ENCODE measurements at regions not wholly inside any gene's neighbourhood (a gene's known extent, or its start where the extent isn't known, plus 50 kb on each side); places are given as distances from the start of the nearest gene placed in this dataset.

DNA sequence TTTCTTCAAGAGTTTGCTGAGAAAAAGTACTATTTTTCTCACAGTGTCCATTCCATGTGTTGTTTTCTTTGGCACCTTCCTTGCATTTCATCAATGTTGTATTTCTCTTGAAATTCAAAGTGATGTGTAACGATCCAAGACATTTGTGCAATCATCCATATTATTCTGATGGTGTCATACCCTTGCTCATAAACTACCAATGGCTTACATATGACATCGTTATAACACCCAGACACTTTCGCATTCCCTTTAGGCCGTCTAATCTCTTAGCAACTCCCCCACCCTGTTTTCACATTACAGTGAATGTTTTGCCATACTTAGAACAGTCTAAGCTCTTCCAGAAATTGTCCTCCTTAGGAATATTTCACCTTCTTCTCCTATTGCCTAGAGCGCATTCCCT, 1779.0 kb downstream of the PCDH7 start:
- ATAC-seq: no peak
- Histone ChIP-seq H3K4me1 (ENCODE audit: insufficient read depth, low read length) (no peaks in the 10 kb centered on the region), H3F3A (ENCODE audit: low read length, unreplicated experiment) (no peaks in the 10 kb centered on the region), H3K79me2 (ENCODE audit: low read length) (no peaks in the 10 kb centered on the region), H4K20me1 (ENCODE audit: low read length) (no peaks in the 10 kb centered on the region), H3K9me3 (ENCODE audit: low read length) (no peaks in the 10 kb centered on the region), H3K9me2 (replicated peaks; ENCODE audit: low read length) (no peaks in the 10 kb centered on the region), H3K4me3 (ENCODE audit: low read length) (no peak overlapping the region), H3K9ac (ENCODE audit: low read length) (no peak overlapping the region), H3K27ac (ENCODE audit: low read length) (no peak overlapping the region), H3K4me2 (ENCODE audit: low read length) (no peak overlapping the region), H2AFZ (ENCODE audit: low read length) (no peak overlapping the region), H3K27me3 (ENCODE audit: low read length) (no peaks in the 10 kb centered on the region), H3K36me3 (ENCODE audit: low read depth, low read length) (no peaks in the 10 kb centered on the region)
- intact Hi-C loops (cut with micrococcal nuclease): no loop called here
- no TSS peak for BruUV-seq (replicated peaks)
- ChIA-PET POLR2A (ENCODE audit: unreplicated experiment) (no interaction called here), CTCF (no interaction called here)
- TF ChIP-seq EZH2 (IDR thresholded peaks at IDR 0.05; ENCODE audit: low read length, unreplicated experiment) (no peak), EZH2phosphoT487 (IDR thresholded peaks at IDR 0.05; ENCODE audit: borderline replicate concordance, low read length) (no peak)
- TF ChIP-seq, protein P1, sequence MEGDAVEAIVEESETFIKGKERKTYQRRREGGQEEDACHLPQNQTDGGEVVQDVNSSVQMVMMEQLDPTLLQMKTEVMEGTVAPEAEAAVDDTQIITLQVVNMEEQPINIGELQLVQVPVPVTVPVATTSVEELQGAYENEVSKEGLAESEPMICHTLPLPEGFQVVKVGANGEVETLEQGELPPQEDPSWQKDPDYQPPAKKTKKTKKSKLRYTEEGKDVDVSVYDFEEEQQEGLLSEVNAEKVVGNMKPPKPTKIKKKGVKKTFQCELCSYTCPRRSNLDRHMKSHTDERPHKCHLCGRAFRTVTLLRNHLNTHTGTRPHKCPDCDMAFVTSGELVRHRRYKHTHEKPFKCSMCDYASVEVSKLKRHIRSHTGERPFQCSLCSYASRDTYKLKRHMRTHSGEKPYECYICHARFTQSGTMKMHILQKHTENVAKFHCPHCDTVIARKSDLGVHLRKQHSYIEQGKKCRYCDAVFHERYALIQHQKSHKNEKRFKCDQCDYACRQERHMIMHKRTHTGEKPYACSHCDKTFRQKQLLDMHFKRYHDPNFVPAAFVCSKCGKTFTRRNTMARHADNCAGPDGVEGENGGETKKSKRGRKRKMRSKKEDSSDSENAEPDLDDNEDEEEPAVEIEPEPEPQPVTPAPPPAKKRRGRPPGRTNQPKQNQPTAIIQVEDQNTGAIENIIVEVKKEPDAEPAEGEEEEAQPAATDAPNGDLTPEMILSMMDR (conservative IDR thresholded peaks at IDR 0.05; ENCODE audit: low read depth, low read length): no peak
- no peak for DNase-seq

DNA sequence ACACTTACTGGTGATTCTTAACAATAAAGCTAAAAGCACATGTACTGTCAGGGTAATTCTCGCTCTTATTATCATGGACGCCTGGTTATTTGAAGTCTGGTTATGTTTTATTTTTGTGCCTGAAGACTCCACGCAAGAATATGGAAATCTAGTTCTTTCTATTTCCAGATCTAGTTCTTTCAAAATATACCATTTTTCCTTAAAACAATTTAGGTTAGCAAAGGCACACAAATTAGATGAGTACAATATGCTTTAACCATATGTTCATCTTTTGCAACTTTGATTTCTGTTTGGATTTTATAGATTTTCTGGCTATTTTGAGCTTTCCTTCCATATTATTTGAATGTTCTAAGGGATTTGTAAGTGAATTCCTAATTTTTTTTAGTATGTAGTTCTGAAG, 1783.1 kb downstream of the PCDH7 start:
- no peak overlapping the region for H3K9ac ChIP-seq (ENCODE audit: low read length)
- ChIA-PET CTCF (no interaction called here), POLR2A (ENCODE audit: unreplicated experiment) (no interaction called here)
- H3K9me3 ChIP-seq (ENCODE audit: low read length): no peaks in the 10 kb centered on the region
- H3F3A ChIP-seq (ENCODE audit: low read length, unreplicated experiment): no peaks in the 10 kb centered on the region
- H3K27me3 ChIP-seq (ENCODE audit: low read length): no peaks in the 10 kb centered on the region
- no peaks in the 10 kb centered on the region for H3K4me1 ChIP-seq (ENCODE audit: insufficient read depth, low read length)
- H3K4me2 ChIP-seq (ENCODE audit: low read length): no peak overlapping the region
- DNase-seq: no peak
- H3K9me2 ChIP-seq (replicated peaks; ENCODE audit: low read length): no peaks in the 10 kb centered on the region
- no TSS peak for BruUV-seq (replicated peaks)
- no peaks in the 10 kb centered on the region for H3K79me2 ChIP-seq (ENCODE audit: low read length)
- TF ChIP-seq EZH2phosphoT487 (IDR thresholded peaks at IDR 0.05; ENCODE audit: borderline replicate concordance, low read length): no peak
- no peak for TF ChIP-seq EZH2 (IDR thresholded peaks at IDR 0.05; ENCODE audit: low read length, unreplicated experiment)
- TF ChIP-seq, protein P1 (conservative IDR thresholded peaks at IDR 0.05; ENCODE audit: low read depth, low read length): no peak
- ATAC-seq: no peak
- intact Hi-C loops (cut with micrococcal nuclease): no loop called here
- H3K36me3 ChIP-seq (ENCODE audit: low read depth, low read length): no peaks in the 10 kb centered on the region
- no peak overlapping the region for H2AFZ ChIP-seq (ENCODE audit: low read length)
- H3K27ac ChIP-seq (ENCODE audit: low read length): no peak overlapping the region
- no peaks in the 10 kb centered on the region for H4K20me1 ChIP-seq (ENCODE audit: low read length)
- no peak overlapping the region for H3K4me3 ChIP-seq (ENCODE audit: low read length)

DNA sequence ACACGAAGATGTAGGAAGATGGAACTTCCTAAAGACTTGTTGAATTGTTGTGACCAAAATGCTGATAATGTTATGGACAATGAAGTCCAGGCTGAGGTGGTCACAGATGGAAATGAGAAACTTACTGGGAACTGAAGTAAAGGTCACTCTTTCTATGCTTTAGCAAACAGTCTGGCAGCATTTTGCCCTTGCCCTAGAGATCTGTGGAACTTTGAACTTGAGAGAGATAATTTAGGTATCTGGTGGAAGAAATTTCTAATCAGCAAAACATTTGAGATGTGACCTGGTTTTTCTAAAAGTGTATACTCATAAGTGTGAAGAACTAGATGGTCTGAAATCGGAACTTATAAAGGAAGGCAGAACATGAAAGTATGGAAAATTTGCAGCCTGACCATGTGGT, 1785.9 kb downstream of the PCDH7 start:
- H3K27ac ChIP-seq (ENCODE audit: low read length): no peak overlapping the region
- intact Hi-C loops (cut with micrococcal nuclease): no loop called here
- no peak overlapping the region for H3K9ac ChIP-seq (ENCODE audit: low read length)
- no peaks in the 10 kb centered on the region for H3K27me3 ChIP-seq (ENCODE audit: low read length)
- no peaks in the 10 kb centered on the region for H3K79me2 ChIP-seq (ENCODE audit: low read length)
- H3K9me2 ChIP-seq (replicated peaks; ENCODE audit: low read length): no peaks in the 10 kb centered on the region
- ChIA-PET CTCF (no interaction called here), POLR2A (ENCODE audit: unreplicated experiment) (no interaction called here)
- no peaks in the 10 kb centered on the region for H4K20me1 ChIP-seq (ENCODE audit: low read length)
- ATAC-seq: no peak
- H3K4me3 ChIP-seq (ENCODE audit: low read length): no peak overlapping the region
- no peaks in the 10 kb centered on the region for H3K4me1 ChIP-seq (ENCODE audit: insufficient read depth, low read length)
- H3K4me2 ChIP-seq (ENCODE audit: low read length): no peak overlapping the region
- no peaks in the 10 kb centered on the region for H3K36me3 ChIP-seq (ENCODE audit: low read depth, low read length)
- H2AFZ ChIP-seq (ENCODE audit: low read length): no peak overlapping the region
- DNase-seq: no peak
- no peaks in the 10 kb centered on the region for H3K9me3 ChIP-seq (ENCODE audit: low read length)
- TF ChIP-seq, protein P1 (conservative IDR thresholded peaks at IDR 0.05; ENCODE audit: low read depth, low read length): no peak
- no peak for TF ChIP-seq EZH2phosphoT487 (IDR thresholded peaks at IDR 0.05; ENCODE audit: borderline replicate concordance, low read length)
- BruUV-seq (replicated peaks): no TSS peak
- no peaks in the 10 kb centered on the region for H3F3A ChIP-seq (ENCODE audit: low read length, unreplicated experiment)
